ENCODE measurements at regions not wholly inside any gene's neighbourhood (a gene's known extent, or its start where the extent isn't known, plus 50 kb on each side); places are given as distances from the start of the nearest gene placed in this dataset.

- POLR2A ChIA-PET: no interaction called here
- Mint-ChIP-seq H3K36me3 (ENCODE audit: low read depth) (no peaks in the 10 kb centered on the region), H3K27me3 (no peaks in the 10 kb centered on the region), H3K27ac (no peak overlapping the region), H3K4me1 (no peaks in the 10 kb centered on the region), H3K9me3 (ENCODE audit: low read depth) (no peaks in the 10 kb centered on the region), H3K4me3 (no peak overlapping the region)
- intact Hi-C loops (cut with DNase I, micrococcal nuclease): no loop called here
- DNase-seq: no peak
- ATAC-seq: no peak
- CTCF ChIA-PET: no interaction called here
Measured at GRCh38 chr17:72390675-72391508, 270.1 kb downstream of the SOX9 start.

- Mint-ChIP-seq H3K27me3 (no peaks in the 10 kb centered on the region), H3K9me3 (ENCODE audit: low read depth) (no peaks in the 10 kb centered on the region), H3K36me3 (ENCODE audit: low read depth) (no peaks in the 10 kb centered on the region), H3K27ac (no peak overlapping the region), H3K4me3 (no peak overlapping the region), H3K4me1 (no peaks in the 10 kb centered on the region)
- ChIA-PET CTCF (no interaction called here), POLR2A (no interaction called here)
- DNase-seq (no peak), ATAC-seq (no peak)
- intact Hi-C loops (cut with DNase I, micrococcal nuclease): no loop called here
Measured at GRCh38 chr17:72392056-72393010, 271.5 kb downstream of the SOX9 start.

- no peaks in the 10 kb centered on the region for H3K9me3 Mint-ChIP-seq (ENCODE audit: low read depth)
- DNase-seq: no peak
- CTCF ChIA-PET: no interaction called here
Measured at GRCh38 chr17:72393553-72393952, 272.7 kb downstream of the SOX9 start.

DNA sequence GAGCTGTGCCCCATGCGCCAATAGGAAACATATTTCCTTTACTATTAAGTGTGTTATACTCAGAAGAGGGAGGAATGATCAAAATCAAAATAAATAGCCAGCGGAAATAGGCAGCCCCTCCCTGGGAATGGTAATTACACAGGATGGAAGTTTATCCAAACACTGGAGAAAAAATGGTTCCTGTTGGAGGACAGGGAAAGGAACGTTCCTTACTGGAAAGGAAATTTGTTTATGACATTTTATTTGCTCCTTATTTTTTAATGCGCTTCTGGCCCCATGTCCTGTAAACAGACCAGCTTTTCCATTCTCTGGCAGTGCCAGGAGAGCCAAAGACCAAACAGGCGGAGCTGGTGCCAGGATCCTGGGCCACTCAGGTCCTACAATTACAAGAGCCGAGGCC, 273.7 kb downstream of the SOX9 start:
- Mint-ChIP-seq H3K4me1 (no peaks in the 10 kb centered on the region), H3K27ac (no peak overlapping the region), H3K9me3 (ENCODE audit: low read depth) (no peaks in the 10 kb centered on the region), H3K4me3 (no peak overlapping the region), H3K27me3 (no peaks in the 10 kb centered on the region), H3K36me3 (ENCODE audit: low read depth) (no peaks in the 10 kb centered on the region)
- intact Hi-C loops (cut with DNase I, micrococcal nuclease): no loop called here
- ChIA-PET CTCF (no interaction called here), POLR2A (no interaction called here)
- DNase-seq: no peak
- no peak for ATAC-seq

More at GRCh38 chr17:72393553-72393952, 272.7 kb downstream of the SOX9 start:
- intact Hi-C loops (cut with DNase I, micrococcal nuclease): no loop called here
- H3K27ac Mint-ChIP-seq: no peak overlapping the region
- no peak for ATAC-seq
- H3K4me1 Mint-ChIP-seq: no peaks in the 10 kb centered on the region
- H3K27me3 Mint-ChIP-seq: no peaks in the 10 kb centered on the region
- H3K4me3 Mint-ChIP-seq: no peak overlapping the region
- POLR2A ChIA-PET: no interaction called here
- H3K36me3 Mint-ChIP-seq (ENCODE audit: low read depth): no peaks in the 10 kb centered on the region

- Mint-ChIP-seq H3K4me1 (no peaks in the 10 kb centered on the region), H3K4me3 (no peak overlapping the region), H3K27me3 (no peaks in the 10 kb centered on the region), H3K27ac (no peak overlapping the region), H3K9me3 (ENCODE audit: low read depth) (no peaks in the 10 kb centered on the region), H3K36me3 (ENCODE audit: low read depth) (no peaks in the 10 kb centered on the region)
- ATAC-seq: no peak
- no peak for DNase-seq
- intact Hi-C loops (cut with DNase I, micrococcal nuclease): no loop called here
- POLR2A ChIA-PET: no interaction called here
- CTCF ChIA-PET: no interaction called here
Measured at GRCh38 chr17:72396121-72396520, 275.3 kb downstream of the SOX9 start.

- CTCF ChIA-PET: no interaction called here
- Mint-ChIP-seq H3K4me3 (no peak overlapping the region), H3K27ac (no peak overlapping the region), H3K36me3 (ENCODE audit: low read depth) (no peaks in the 10 kb centered on the region), H3K27me3 (no peaks in the 10 kb centered on the region), H3K9me3 (ENCODE audit: low read depth) (no peaks in the 10 kb centered on the region), H3K4me1 (no peaks in the 10 kb centered on the region)
- ATAC-seq (no peak), DNase-seq (no peak)
- POLR2A ChIA-PET: no interaction called here
- intact Hi-C loops (cut with DNase I, micrococcal nuclease): no loop called here
Measured at GRCh38 chr17:72397223-72397667, 276.4 kb downstream of the SOX9 start.

GRCh38 chr17:72397687-72398086, 276.9 kb downstream of the SOX9 start:
- ATAC-seq: no peak
- Mint-ChIP-seq H3K4me3 (no peak overlapping the region), H3K36me3 (ENCODE audit: low read depth) (no peaks in the 10 kb centered on the region), H3K27me3 (no peaks in the 10 kb centered on the region), H3K4me1 (no peaks in the 10 kb centered on the region), H3K27ac (no peak overlapping the region), H3K9me3 (ENCODE audit: low read depth) (no peaks in the 10 kb centered on the region)
- no peak for DNase-seq
- POLR2A ChIA-PET: no interaction called here
- intact Hi-C loops (cut with DNase I, micrococcal nuclease): no loop called here
- CTCF ChIA-PET: no interaction called here

DNA sequence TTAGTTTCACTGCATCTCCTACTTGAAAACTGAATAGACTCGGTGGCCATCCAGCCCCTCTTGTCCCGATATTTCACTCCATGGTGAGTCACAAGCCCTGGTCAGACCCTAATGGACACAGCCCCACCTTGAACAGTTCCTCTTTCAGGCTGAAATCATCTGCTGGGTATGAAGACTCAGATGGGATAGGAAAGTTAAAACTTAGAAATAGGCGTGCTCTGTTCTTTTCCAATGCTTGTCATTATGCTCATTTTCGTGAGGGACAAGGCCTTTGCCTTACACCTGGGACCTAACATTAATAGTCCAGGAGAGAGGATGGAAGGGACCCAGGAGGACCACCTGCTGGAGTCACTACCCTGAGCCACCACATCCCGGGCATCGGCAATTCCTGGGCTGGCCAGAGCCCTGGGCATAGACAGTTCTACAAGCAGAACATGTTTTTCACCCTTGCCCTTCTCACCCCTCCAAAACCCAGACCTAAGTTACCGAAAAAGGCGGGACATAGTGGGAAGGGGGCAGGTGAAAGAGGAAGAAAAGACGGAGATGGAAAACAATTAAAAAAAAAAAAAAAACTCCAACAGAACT, 278.3 kb downstream of the SOX9 start:
- Mint-ChIP-seq H3K4me1 (no peaks in the 10 kb centered on the region), H3K4me3 (no peak overlapping the region), H3K27me3 (no peaks in the 10 kb centered on the region), H3K36me3 (ENCODE audit: low read depth) (no peaks in the 10 kb centered on the region), H3K9me3 (ENCODE audit: low read depth) (no peaks in the 10 kb centered on the region), H3K27ac (no peak overlapping the region)
- intact Hi-C loops (cut with DNase I, micrococcal nuclease): no loop called here
- no peak for DNase-seq
- no peak for ATAC-seq
- CTCF ChIA-PET: no interaction called here
- POLR2A ChIA-PET: no interaction called here

DNA sequence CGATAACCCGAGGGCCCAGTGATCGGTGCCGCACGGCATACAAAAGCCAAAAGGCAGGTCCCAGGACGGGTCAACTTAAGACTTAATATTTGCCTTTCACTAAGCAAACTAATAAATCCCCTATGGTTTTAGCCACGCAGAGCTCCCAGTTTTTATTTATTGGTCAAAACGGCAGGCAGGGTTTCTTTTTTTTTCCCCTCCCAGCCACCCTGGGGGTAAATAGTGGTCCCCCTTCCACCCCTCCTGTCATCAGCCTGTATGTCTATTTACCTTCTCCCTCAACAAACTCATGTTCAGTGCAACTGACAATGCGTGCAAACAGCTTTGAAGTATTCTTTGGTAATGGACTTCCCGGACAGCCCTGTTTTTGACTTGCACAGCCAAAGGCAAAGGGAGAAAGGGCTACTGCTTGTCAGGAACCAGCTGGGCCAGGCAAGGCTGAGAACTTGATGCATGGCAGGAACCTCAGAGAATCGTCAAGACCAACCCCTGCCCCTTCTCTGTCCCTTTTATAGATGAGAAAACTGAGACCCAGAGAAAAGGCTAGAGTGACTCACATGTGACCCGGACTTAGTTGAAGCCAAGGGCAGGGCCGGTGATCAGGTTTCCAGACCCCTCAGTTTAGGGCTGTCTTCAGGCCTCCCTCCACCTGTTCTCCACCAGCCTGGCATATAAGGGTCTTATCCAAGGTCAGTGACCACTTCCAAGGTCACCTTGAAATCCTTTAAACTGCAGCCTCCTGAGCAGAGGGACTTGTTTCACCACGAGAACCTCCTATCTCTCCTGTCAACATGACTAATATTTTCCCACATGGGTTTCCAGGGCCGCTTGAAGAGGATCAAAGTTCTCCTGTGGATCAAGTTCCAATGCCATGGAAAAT, 279.0 kb downstream of the SOX9 start:
- Mint-ChIP-seq H3K4me1 (no peaks in the 10 kb centered on the region), H3K27ac (no peak overlapping the region), H3K9me3 (ENCODE audit: low read depth) (no peaks in the 10 kb centered on the region), H3K4me3 (no peak overlapping the region), H3K36me3 (ENCODE audit: low read depth) (no peaks in the 10 kb centered on the region), H3K27me3 (no peaks in the 10 kb centered on the region)
- POLR2A ChIA-PET: no interaction called here
- intact Hi-C loops (cut with DNase I, micrococcal nuclease): no loop called here
- ATAC-seq: no peak
- CTCF ChIA-PET: no interaction called here
- no peak for DNase-seq

GRCh38 chr17:72400488-72400827, 279.6 kb downstream of the SOX9 start:
- Mint-ChIP-seq H3K36me3 (ENCODE audit: low read depth) (no peaks in the 10 kb centered on the region), H3K27ac (no peak overlapping the region), H3K9me3 (ENCODE audit: low read depth) (no peaks in the 10 kb centered on the region), H3K27me3 (no peaks in the 10 kb centered on the region), H3K4me3 (no peak overlapping the region), H3K4me1 (no peaks in the 10 kb centered on the region)
- ChIA-PET CTCF (no interaction called here), POLR2A (no interaction called here)
- ATAC-seq (no peak), DNase-seq (no peak)
- intact Hi-C loops (cut with DNase I, micrococcal nuclease): no loop called here

DNA sequence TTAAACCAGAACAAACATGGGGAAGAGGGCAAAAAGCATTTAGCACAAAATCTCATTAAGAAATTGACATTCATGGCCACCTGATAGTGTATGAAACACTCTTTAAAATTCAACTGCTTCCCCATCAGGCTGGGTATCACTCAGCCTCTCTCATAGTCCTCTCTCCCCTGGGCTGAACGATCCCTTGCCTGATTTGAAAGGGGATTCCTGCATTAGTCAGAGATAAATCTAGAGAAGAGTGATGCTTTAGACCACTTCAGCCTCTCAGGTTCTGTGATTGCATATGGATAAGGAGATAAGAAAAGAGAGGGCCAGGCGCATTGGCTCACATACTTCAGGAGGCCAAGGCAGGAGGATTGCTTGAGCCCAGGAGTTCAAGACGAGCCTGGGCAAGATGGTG, 280.0 kb downstream of the SOX9 start:
- no peaks in the 10 kb centered on the region for H3K27me3 Mint-ChIP-seq
- intact Hi-C loops (cut with DNase I, micrococcal nuclease): no loop called here
- DNase-seq (no peak), ATAC-seq (no peak)
- H3K27ac Mint-ChIP-seq: no peak overlapping the region
- ChIA-PET POLR2A (no interaction called here), CTCF (no interaction called here)
- H3K36me3 Mint-ChIP-seq (ENCODE audit: low read depth): no peaks in the 10 kb centered on the region
- no peaks in the 10 kb centered on the region for H3K4me1 Mint-ChIP-seq
- H3K9me3 Mint-ChIP-seq (ENCODE audit: low read depth): no peaks in the 10 kb centered on the region
- no peak overlapping the region for H3K4me3 Mint-ChIP-seq

All from activated CD4-positive, alpha-beta T cell treated with anti-CD3 and anti-CD28 coated beads for 36 hours (primary cell).